Breast epithelium (tissue), 4 donors: ENCODE measurements at regions not wholly inside any gene's neighbourhood (a gene's known extent, or its start where the extent isn't known, plus 50 kb on each side); places are given as distances from the start of the nearest gene placed in this dataset.

Experiments
- DNase-seq, 2 donors: peaks; one replicate each; pipeline ENCODE4 v3.0.0-alpha.2; 2019; ENCODE audit warnings: low spot score in 2 of 2
- H3K27ac ChIP-seq, 2 donors: fragments of 200-600 bp; sonication (generic) in 1 of 2; one replicate each; pipeline ENCODE4 v1.5.1; 2016 to 2019; ENCODE audit warnings: mild to moderate bottlenecking in 1 of 2
- H3K27me3 ChIP-seq, 2 donors: fragments of 200-600 bp; sonication (generic) in 1 of 2; one replicate each; pipeline versions ENCODE4 v1.5.1 to v1.6.0; 2017 to 2019; ENCODE audit warnings: control low read depth in 1 of 2, mild to moderate bottlenecking in 1 of 2
- H3K36me3 ChIP-seq: fragments of 200-600 bp; one replicate; pipeline ENCODE4 v1.5.1; 2019
- H3K4me1 ChIP-seq, 2 donors: fragments of 200-600 bp; sonication (generic); one replicate each; pipeline ENCODE4 v1.5.1; 2016 to 2019; ENCODE audit warnings: control low read depth in 1 of 2
- H3K4me3 ChIP-seq, 3 donors: fragments of 200-600 bp; sonication (generic); 1 replicate in 2 of 3; 2 replicates in 1 of 3; pipeline ENCODE4 v1.5.1; 2016 to 2019; ENCODE audit warnings: mild to moderate bottlenecking in 3 of 3, moderate library complexity in 2 of 3
- H3K9me3 ChIP-seq, 2 donors: fragments of 200-600 bp; sonication (generic) in 1 of 2; one replicate each; pipeline ENCODE4 v1.5.1; 2016 to 2019; ENCODE audit warnings: control low read depth in 1 of 2
- CTCF ChIP-seq, 3 donors: fragments of 450-650 bp; IDR thresholded peaks; one replicate each; pipeline ENCODE4 v1.5.1; 2016 to 2017; ENCODE audit warnings: antibody characterized with exemption in 3 of 3, mild to moderate bottlenecking in 3 of 3, moderate library complexity in 3 of 3
- POLR2A ChIP-seq: fragments of 450-650 bp; IDR thresholded peaks from one replicate; pipeline ENCODE4 v1.6.1; 2016; ENCODE audit warnings: antibody characterized with exemption, mild to moderate bottlenecking, moderate library complexity
- POLR2AphosphoS5 ChIP-seq, 3 donors: sonication (generic); formaldehyde crosslinking; IDR thresholded peaks; one replicate each; pipeline ENCODE4 v1.6.1; 2017; ENCODE audit warnings: antibody characterized with exemption in 3 of 3
- intact Hi-C: fragments of 100-400 bp; cut with DNase I; formaldehyde crosslinking; loops from one replicate; pipeline ENCODE4 v1.15.1; 2023; ENCODE audit warnings: low total_unique reads

- no peaks in the 10 kb centered on the region for H3K27me3 ChIP-seq
- TF ChIP-seq POLR2AphosphoS5 (IDR thresholded peaks at IDR 0.05) (no peak), CTCF (IDR thresholded peaks at IDR 0.05) (no peak), POLR2A (no peak)
- no peak overlapping the region for H3K4me3 ChIP-seq
- no peaks in the 10 kb centered on the region for H3K9me3 ChIP-seq
- DNase-seq = no peak
- H3K4me1 ChIP-seq = no peaks in the 10 kb centered on the region
- intact Hi-C loops = no loop called here
- no peak overlapping the region for H3K27ac ChIP-seq
- H3K36me3 ChIP-seq = no peaks in the 10 kb centered on the region
Observed at GRCh38 chr18:72161691-72162090, 382.5 kb downstream of the CBLN2 start.

GRCh38 chr18:72160510-72161445 lies 383.4 kb downstream of the CBLN2 start:
- Histone ChIP-seq H3K27ac (no peak overlapping the region), H3K9me3 (no peaks in the 10 kb centered on the region), H3K4me1 (no peaks in the 10 kb centered on the region), H3K27me3 (no peaks in the 10 kb centered on the region), H3K4me3 (no peak overlapping the region), H3K36me3 (no peaks in the 10 kb centered on the region)
- intact Hi-C loops = no loop called here
- DNase-seq = no peak
- no peak for TF ChIP-seq CTCF (IDR thresholded peaks at IDR 0.05)
- no peak for TF ChIP-seq POLR2A
- no peak for TF ChIP-seq POLR2AphosphoS5 (IDR thresholded peaks at IDR 0.05)

GRCh38 chr18:72155327-72155726 lies 388.8 kb downstream of the CBLN2 start:
- no peaks in the 10 kb centered on the region for H3K9me3 ChIP-seq
- no peaks in the 10 kb centered on the region for H3K36me3 ChIP-seq
- H3K4me1 ChIP-seq = no peaks in the 10 kb centered on the region
- peak in 1 of 2 donors; percentile 22 for DNase-seq
- no peak for TF ChIP-seq CTCF (IDR thresholded peaks at IDR 0.05)
- TF ChIP-seq POLR2A = no peak
- TF ChIP-seq POLR2AphosphoS5 (IDR thresholded peaks at IDR 0.05) = no peak
- H3K4me3 ChIP-seq = no peak overlapping the region
- intact Hi-C loops = no loop called here
- no peak overlapping the region for H3K27ac ChIP-seq
- no peaks in the 10 kb centered on the region for H3K27me3 ChIP-seq

GRCh38 chr18:72154926-72155325 lies 389.2 kb downstream of the CBLN2 start:
- no peak overlapping the region for H3K27ac ChIP-seq
- intact Hi-C loops = no loop called here
- H3K27me3 ChIP-seq = no peaks in the 10 kb centered on the region
- no peak for DNase-seq
- TF ChIP-seq POLR2AphosphoS5 (IDR thresholded peaks at IDR 0.05) (no peak), CTCF (IDR thresholded peaks at IDR 0.05) (no peak), POLR2A (no peak)
- H3K4me1 ChIP-seq = no peaks in the 10 kb centered on the region
- no peak overlapping the region for H3K4me3 ChIP-seq
- no peaks in the 10 kb centered on the region for H3K36me3 ChIP-seq
- no peaks in the 10 kb centered on the region for H3K9me3 ChIP-seq

GRCh38 chr18:72152935-72153334 lies 391.2 kb downstream of the CBLN2 start:
- TF ChIP-seq POLR2A (no peak), POLR2AphosphoS5 (IDR thresholded peaks at IDR 0.05) (no peak), CTCF (IDR thresholded peaks at IDR 0.05) (no peak)
- Histone ChIP-seq H3K4me3 (no peak overlapping the region), H3K36me3 (no peaks in the 10 kb centered on the region), H3K4me1 (no peaks in the 10 kb centered on the region), H3K27ac (no peak overlapping the region), H3K27me3 (no peaks in the 10 kb centered on the region), H3K9me3 (no peaks in the 10 kb centered on the region)
- intact Hi-C loops = no loop called here
- DNase-seq = no peak
